HG03103 (cell line): ENCODE measurements at regions not wholly inside any gene's neighbourhood (a gene's known extent, or its start where the extent isn't known, plus 50 kb on each side); places are given as distances from the start of the nearest gene placed in this dataset.

Experiments
- ATAC-seq: cut with Tn5 transposase; IDR thresholded peaks from one replicate; pipeline ENCODE4 v1.9.1; 2021; ENCODE audit warnings: low read depth; ENCODE audit not compliant: unreplicated experiment

GRCh38 chr15:94535298-94536048 lies 304.1 kb downstream of the MCTP2 start:
- no peak for ATAC-seq

- no peak for ATAC-seq
These were observed 305.2 kb downstream of the MCTP2 start for GRCh38 chr15:94536549-94536948.

GRCh38 chr15:94538280-94538679 lies 306.9 kb downstream of the MCTP2 start:
- no peak for ATAC-seq

GRCh38 chr15:94542391-94542790 lies 311.0 kb downstream of the MCTP2 start:
- ATAC-seq: no peak

GRCh38 chr15:94546808-94547207 lies 315.4 kb downstream of the MCTP2 start:
- no peak for ATAC-seq

GRCh38 chr15:94547711-94548110 lies 316.4 kb downstream of the MCTP2 start:
- ATAC-seq: no peak

GRCh38 chr15:94555841-94556519 lies 324.6 kb downstream of the MCTP2 start:
- no peak for ATAC-seq

- ATAC-seq: no peak
These were observed 329.8 kb downstream of the MCTP2 start for GRCh38 chr15:94561036-94561689.

- ATAC-seq: no peak
These were observed 332.1 kb downstream of the MCTP2 start for GRCh38 chr15:94563456-94563855.

GRCh38 chr15:94576889-94577533 lies 345.6 kb downstream of the MCTP2 start:
- ATAC-seq: peak; percentile 78

- no peak for ATAC-seq
These were observed 347.9 kb downstream of the MCTP2 start for GRCh38 chr15:94579286-94579685.

GRCh38 chr15:94580211-94580885 lies 349.0 kb downstream of the MCTP2 start:
- no peak for ATAC-seq

GRCh38 chr15:94582368-94582767 lies 351.0 kb downstream of the MCTP2 start:
- peak; percentile 34 for ATAC-seq

GRCh38 chr15:94584833-94585244 lies 353.5 kb downstream of the MCTP2 start:
- peak; percentile 74 for ATAC-seq

GRCh38 chr15:94586099-94586498 lies 354.7 kb downstream of the MCTP2 start:
- peak; percentile 51 for ATAC-seq

- no peak for ATAC-seq
These were observed 355.8 kb downstream of the MCTP2 start for GRCh38 chr15:94587113-94587512.

GRCh38 chr15:94588993-94589392 lies 357.6 kb downstream of the MCTP2 start:
- ATAC-seq: no peak

GRCh38 chr15:94592495-94592894 lies 361.1 kb downstream of the MCTP2 start:
- no peak for ATAC-seq

GRCh38 chr15:94596707-94597106 lies 365.3 kb downstream of the MCTP2 start:
- ATAC-seq: no peak

- ATAC-seq: no peak
These were observed 369.1 kb downstream of the MCTP2 start for GRCh38 chr15:94600505-94600904.
